OCI-LY3 (cell line): ENCODE measurements at regions not wholly inside any gene's neighbourhood (a gene's known extent, or its start where the extent isn't known, plus 50 kb on each side); places are given as distances from the start of the nearest gene placed in this dataset.

Experiments
- H2AFZ ChIP-seq: fragments of 200-600, 300-600 bp; shearing (Covaris generic); 2 replicates; pipeline ENCODE4 v1.6.0; 2014; ENCODE audit warnings: antibody characterized with exemption, low read depth, low read length
- H3K27ac ChIP-seq: fragments of 200-600, 300-600 bp; sonication (generic); 2 replicates; pipeline ENCODE4 v1.5.1; 2014; ENCODE audit warnings: mild to moderate bottlenecking, low read length, moderate library complexity, mixed read lengths
- H3K27me3 ChIP-seq: fragments of 200-600, 300-600 bp; sonication (generic); 2 replicates; pipeline ENCODE4 v1.6.1; 2014; ENCODE audit warnings: low read depth, low read length, mixed read lengths
- H3K36me3 ChIP-seq: fragments of 200-600, 300-600 bp; sonication (generic); replicated peaks from 2 replicates; pipeline ENCODE3; 2014; ENCODE audit warnings: low read depth, low read length, mixed read lengths
- H3K4me1 ChIP-seq: fragments of 300-600, 200-600 bp; sonication (generic); 2 replicates; pipeline ENCODE4 v1.6.1; 2014; ENCODE audit warnings: low read length, mixed read lengths
- H3K4me2 ChIP-seq: fragments of 200-600, 300-600 bp; sonication (generic); 2 replicates; pipeline ENCODE4 v1.6.1; 2014; ENCODE audit warnings: low read length, mixed read lengths
- H3K4me3 ChIP-seq: fragments of 300-600, 200-600 bp; sonication (generic); 2 replicates; pipeline ENCODE4 v1.5.1; 2014; ENCODE audit warnings: antibody characterized with exemption, mild to moderate bottlenecking, low read length, moderate library complexity
- H3K79me2 ChIP-seq: fragments of 300-600, 200-600 bp; shearing (Covaris generic); 2 replicates; pipeline ENCODE4 v1.6.1; 2014; ENCODE audit warnings: mild to moderate bottlenecking, low read length, mixed read lengths
- H3K9ac ChIP-seq: fragments of 300-600, 200-600 bp; shearing (Covaris generic); 2 replicates; pipeline ENCODE4 v1.6.0; 2014; ENCODE audit warnings: mild to moderate bottlenecking, low read length, moderate library complexity
- H3K9me3 ChIP-seq: fragments of 200-600, 300-600 bp; shearing (Covaris generic); 2 replicates; pipeline ENCODE4 v1.6.1; 2014; ENCODE audit warnings: low read length, mixed read lengths; ENCODE audit not compliant: insufficient read depth
- H4K20me1 ChIP-seq: fragments of 200-600, 300-600 bp; sonication (generic); 2 replicates; pipeline ENCODE4 v1.6.1; 2016; ENCODE audit warnings: low read length, mixed read lengths; ENCODE audit not compliant: insufficient read depth
- EZH2phosphoT487 ChIP-seq: fragments of 200-600 bp; shearing (Covaris generic); IDR thresholded peaks from 2 replicates; pipeline ENCODE4 v1.6.1; 2018; ENCODE audit warnings: antibody characterized with exemption, mixed run types, low read depth
- TF ChIP-seq, protein P1 (sequence below): fragments of 200-600, 300-600 bp; sonication (generic); IDR thresholded peaks from 2 replicates; pipeline ENCODE4 v1.5.1; 2014; ENCODE audit warnings: antibody characterized with exemption, low read length, low read depth

DNA sequence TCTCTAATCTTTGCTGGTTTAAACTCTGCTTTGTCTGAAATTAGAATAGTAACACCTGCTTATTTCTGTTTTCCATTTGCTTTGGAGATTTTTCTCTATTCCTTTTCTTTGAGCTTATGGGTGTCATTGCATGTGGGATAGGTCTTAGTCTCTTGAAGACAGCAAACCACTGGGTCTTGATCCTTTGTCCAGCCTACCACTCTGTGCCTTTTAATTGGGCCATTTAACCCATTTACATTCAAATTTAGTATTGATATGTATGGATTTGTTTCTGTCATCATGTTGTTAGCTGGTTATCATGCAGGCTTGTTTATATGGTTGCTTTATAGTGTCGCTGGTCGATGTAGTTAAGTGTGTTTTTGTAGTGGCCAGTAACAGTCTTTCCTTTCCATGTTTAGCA is 914.7 kb downstream of the MAT2B start:
- Histone ChIP-seq H3K9ac (no peak overlapping the region), H3K4me2 (no peak overlapping the region), H3K4me1 (no peaks in the 10 kb centered on the region), H3K79me2 (no peaks in the 10 kb centered on the region), H3K36me3 (no peaks in the 10 kb centered on the region), H2AFZ (no peak overlapping the region), H3K4me3 (no peak overlapping the region), H3K27ac (no peak overlapping the region), H4K20me1 (no peaks in the 10 kb centered on the region), H3K27me3 (no peaks in the 10 kb centered on the region), H3K9me3 (no peaks in the 10 kb centered on the region)
- TF ChIP-seq, protein P1, sequence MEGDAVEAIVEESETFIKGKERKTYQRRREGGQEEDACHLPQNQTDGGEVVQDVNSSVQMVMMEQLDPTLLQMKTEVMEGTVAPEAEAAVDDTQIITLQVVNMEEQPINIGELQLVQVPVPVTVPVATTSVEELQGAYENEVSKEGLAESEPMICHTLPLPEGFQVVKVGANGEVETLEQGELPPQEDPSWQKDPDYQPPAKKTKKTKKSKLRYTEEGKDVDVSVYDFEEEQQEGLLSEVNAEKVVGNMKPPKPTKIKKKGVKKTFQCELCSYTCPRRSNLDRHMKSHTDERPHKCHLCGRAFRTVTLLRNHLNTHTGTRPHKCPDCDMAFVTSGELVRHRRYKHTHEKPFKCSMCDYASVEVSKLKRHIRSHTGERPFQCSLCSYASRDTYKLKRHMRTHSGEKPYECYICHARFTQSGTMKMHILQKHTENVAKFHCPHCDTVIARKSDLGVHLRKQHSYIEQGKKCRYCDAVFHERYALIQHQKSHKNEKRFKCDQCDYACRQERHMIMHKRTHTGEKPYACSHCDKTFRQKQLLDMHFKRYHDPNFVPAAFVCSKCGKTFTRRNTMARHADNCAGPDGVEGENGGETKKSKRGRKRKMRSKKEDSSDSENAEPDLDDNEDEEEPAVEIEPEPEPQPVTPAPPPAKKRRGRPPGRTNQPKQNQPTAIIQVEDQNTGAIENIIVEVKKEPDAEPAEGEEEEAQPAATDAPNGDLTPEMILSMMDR, result no peak
- TF ChIP-seq EZH2phosphoT487, result no peak

DNA sequence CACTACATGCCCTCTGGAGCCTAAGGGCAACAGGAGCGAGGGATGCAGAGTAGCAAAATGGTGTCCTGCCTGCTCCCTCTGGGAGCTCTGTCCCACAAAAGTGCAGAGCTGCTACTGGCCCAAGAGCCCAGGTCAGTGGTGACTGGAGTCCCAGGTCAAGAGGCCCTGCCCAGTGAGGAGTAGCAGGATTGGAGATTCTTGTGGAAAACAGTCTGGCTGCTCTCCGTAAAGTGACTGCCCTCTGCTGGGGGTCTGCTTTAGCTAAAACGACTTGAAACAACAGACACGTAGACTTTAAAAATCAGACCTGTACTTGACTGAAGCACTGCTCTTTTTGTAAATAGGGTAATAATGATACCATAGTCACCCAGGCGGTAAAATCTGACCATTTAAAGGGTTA is 917.0 kb downstream of the MAT2B start:
- H3K79me2 ChIP-seq, result no peaks in the 10 kb centered on the region
- H3K9ac ChIP-seq, result no peak overlapping the region
- H3K4me1 ChIP-seq, result no peaks in the 10 kb centered on the region
- no peak overlapping the region for H3K27ac ChIP-seq
- TF ChIP-seq EZH2phosphoT487, result no peak
- no peaks in the 10 kb centered on the region for H3K36me3 ChIP-seq
- no peak overlapping the region for H3K4me2 ChIP-seq
- H3K9me3 ChIP-seq, result no peaks in the 10 kb centered on the region
- H3K27me3 ChIP-seq, result no peaks in the 10 kb centered on the region
- H3K4me3 ChIP-seq, result no peak overlapping the region
- H4K20me1 ChIP-seq, result no peaks in the 10 kb centered on the region
- no peak overlapping the region for H2AFZ ChIP-seq

GRCh38 chr5:164431634-164432304 is 926.4 kb downstream of the MAT2B start:
- Histone ChIP-seq H3K79me2 (no peaks in the 10 kb centered on the region), H3K4me3 (no peak overlapping the region), H3K4me2 (no peak overlapping the region), H3K9ac (no peak overlapping the region), H3K27me3 (no peaks in the 10 kb centered on the region), H3K27ac (no peak overlapping the region), H2AFZ (no peak overlapping the region), H3K4me1 (no peaks in the 10 kb centered on the region), H3K36me3 (no peaks in the 10 kb centered on the region), H3K9me3 (no peaks in the 10 kb centered on the region), H4K20me1 (no peaks in the 10 kb centered on the region)
- TF ChIP-seq, protein P1, result no peak
- no peak for TF ChIP-seq EZH2phosphoT487

DNA sequence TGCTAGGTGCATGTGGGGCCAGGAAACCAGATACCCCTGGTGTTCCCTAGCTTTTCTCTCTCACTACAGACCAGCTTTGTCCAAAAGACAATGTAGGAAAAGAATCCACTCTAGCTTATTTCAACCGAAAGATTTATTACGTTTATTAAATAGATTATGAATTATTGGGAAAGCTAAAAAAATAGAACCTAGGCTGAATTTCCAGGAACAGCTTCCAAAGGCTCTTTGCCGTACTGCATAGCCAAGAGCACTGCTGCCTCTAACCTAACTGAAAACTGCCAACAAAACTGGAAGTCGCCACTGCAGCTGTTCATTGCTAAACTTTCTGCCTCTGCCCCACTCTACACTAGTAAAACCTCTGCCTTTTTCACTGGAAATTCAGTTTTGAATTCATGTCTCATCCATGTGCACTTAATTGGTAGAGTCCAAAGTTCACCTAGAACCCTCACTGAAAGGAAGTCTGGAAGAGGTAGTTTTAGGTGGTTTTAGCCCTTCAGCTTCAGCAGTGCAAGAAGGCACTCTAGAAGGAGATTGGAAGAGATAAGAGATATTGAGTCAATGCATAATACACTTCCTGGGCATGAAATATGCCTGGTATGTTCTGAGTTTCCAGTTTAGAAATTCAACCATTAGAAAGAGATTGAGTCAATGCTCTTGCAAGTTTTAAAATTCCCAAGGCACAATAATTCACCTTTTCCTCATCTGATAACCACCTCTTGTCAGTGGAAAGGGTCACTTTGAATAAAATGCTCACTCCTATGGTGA is 927.9 kb downstream of the MAT2B start:
- Histone ChIP-seq H3K4me1 (no peaks in the 10 kb centered on the region), H3K27me3 (no peaks in the 10 kb centered on the region), H3K4me3 (no peak overlapping the region), H3K79me2 (no peaks in the 10 kb centered on the region), H2AFZ (no peak overlapping the region), H3K4me2 (no peak overlapping the region), H3K36me3 (no peaks in the 10 kb centered on the region), H3K9ac (no peak overlapping the region), H3K27ac (no peak overlapping the region), H3K9me3 (no peaks in the 10 kb centered on the region), H4K20me1 (no peaks in the 10 kb centered on the region)
- TF ChIP-seq, protein P1, result no peak
